NCI-H748 (cell line): ENCODE measurements at regions not wholly inside any gene's neighbourhood (a gene's known extent, or its start where the extent isn't known, plus 50 kb on each side); places are given as distances from the start of the nearest gene placed in this dataset.

Experiments
- DNase-seq: peaks from one replicate; lab custom pipeline; 2025; ENCODE audit not compliant: unreplicated experiment; lab: John Stamatoyannopoulos, UW

DNA sequence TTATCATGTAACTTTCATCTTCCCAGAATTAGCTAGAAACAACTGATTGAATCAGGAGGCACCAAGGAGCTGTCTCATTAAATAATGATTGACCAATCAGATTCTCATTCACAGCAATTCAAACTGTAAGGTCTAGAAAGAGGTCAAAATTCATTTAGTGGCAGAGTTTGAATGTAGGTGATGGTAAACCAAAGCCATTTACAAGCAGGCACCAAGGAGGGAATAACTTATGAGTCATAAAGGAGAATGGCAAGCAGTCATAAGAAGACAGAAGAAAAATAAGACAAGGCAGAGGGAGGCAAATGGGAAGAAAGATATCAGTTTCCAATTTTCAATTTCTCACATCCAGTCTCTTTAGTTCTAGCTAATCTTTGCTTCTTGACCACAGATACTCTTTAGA lies 52.9 kb upstream of the DEFB112 start:
- no peak for DNase-seq

DNA sequence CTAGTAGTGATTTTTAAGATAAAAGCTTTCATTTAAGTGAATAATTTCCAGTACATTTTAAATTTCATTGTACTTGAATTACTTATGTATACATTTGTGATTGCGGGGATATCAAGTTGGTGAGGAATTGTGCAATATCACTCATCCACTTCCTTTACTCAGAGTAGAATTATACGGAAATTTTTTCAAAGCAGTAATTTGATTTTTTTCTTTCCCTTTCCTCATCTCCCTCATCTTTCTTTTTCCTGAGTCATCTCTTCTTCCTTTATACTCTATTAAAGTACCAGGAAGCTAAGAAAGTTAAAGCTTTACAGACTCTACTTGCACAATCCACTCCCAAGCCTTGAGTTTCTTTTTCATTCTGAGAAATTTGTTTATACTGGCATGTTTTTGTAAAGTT lies 60.9 kb upstream of the DEFB112 start:
- no peak for DNase-seq

DNA sequence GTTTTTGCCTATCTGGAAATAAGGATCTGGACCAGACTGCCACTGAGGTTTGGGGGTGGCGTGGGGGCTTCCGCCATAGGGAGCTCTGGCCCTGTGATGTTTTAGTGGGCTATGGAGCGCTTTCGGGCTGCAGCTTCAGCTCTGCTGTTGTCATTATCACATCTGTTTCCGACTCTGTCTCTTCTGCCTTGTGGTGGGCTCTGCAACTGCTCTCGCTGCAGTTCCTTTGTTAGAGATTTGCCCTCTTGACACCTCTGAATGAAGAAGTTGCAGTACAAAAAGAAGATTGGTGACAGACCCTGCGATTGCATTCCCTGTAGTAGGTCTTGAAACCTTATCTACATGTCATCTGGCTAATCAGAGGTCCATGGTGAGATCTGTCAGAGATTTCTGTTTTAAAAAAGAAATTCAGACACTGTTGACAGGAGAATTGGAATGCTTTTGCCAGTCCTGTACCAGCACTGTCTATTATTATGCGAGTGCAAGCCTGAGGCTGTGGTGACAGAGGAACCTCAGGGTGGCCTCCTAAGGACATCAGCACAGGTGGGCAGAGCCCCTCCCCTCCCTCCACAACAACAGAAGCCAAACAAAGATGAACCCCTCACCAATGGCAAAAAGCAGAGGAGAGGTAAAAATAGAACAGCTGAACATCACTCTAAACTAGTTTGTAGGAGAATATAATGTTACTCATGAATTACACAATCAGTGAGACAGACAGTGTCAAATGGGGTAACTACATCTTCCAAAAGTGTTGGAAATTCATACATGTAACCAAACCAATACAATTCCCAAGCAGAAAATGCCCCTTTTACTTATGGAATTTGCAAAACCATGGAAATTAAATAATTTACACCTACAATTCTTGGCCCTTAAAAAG lies 63.5 kb upstream of the DEFB112 start:
- no peak for DNase-seq

DNA sequence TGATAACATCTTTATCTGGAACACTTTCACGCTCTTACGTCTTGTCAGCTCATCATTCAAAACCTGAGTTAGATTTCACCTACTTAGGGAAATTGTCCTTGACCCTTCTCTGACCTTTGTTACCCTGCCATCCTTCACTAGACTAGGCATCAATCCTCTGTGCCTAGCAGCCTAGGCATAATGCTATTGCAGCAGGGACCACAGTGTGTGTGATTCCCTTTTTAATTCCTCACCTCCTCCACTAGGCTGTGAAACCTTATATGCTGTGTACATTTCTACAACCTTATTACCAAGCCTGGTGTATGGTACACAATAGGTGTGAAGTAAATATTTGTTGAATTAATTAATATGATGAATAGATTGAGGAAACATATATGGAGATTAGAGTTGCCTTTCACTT lies 66.7 kb upstream of the DEFB112 start:
- peak; percentile 56 for DNase-seq

DNA sequence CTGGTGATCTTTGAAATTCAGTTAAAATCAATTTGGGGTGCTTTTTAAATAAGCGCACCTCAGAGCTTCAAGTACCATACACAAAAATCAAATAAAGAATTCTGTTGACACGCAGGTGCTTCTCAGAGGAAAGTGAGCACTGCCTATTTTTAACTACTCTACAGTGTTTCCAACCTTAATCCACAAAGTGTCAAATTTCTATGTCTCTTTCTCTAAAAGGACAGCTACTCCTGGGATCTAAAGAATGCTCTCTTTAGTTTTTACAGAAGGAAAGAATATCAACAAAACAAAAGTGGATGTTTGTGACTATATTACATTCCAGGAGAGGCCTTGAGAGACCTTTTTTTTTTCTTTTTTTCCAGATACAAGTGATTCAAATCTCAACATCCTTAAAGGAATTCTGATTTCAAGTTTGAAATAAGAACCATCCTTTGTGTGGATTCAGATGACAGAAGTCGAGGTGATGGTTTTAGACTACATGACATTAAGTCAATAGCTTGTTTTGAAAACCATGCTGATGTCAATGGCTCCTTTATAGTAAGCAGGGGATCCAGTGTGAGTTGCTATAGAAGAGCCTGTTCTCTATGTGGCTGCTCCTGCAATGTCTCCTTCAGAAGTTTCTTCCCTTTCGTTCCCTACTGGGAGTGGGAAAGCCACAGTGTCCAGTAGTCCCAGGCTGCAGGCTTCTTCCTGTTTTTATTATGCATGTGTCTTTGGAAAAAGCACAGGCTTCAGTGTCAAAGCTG lies 67.2 kb upstream of the DEFB112 start:
- DNase-seq = no peak

DNA sequence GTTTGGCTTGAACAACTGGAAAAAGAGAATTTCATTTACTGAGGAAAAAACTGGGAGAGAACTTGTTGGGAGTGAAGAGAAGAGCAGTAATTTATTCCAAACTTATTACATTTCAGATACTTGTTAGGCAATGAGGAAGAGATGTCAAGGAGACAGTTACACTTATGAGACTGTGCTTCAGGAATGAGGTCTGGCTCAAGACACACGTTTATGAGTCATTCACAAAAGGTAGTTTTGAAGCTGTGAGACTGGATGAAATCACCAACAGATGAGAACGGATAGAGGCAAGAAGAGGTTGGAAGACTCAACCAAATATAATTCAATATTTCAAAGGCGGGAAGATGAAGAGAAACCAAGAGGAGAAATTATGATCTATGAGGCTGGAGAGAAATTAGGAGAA lies 70.6 kb upstream of the DEFB112 start:
- DNase-seq = no peak

DNA sequence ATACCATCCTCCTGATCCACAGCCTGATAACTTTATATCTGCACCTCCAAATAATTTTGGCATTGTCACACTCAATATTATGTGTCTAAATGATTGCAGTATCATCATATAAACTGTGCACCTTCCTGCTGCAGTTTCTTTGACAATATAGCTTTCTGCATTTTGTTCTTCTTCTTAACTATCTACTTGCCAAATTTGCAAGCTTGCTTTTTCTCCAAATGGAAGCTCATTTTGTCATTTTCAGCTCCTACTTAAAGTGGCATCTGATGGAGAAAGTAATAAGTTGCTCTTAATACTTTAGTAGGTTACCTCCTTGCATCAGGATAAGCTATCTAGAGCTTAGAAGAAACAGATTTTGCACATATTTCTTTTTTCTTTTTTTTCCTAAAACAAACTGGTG lies 74.0 kb upstream of the DEFB112 start:
- no peak for DNase-seq

DNA sequence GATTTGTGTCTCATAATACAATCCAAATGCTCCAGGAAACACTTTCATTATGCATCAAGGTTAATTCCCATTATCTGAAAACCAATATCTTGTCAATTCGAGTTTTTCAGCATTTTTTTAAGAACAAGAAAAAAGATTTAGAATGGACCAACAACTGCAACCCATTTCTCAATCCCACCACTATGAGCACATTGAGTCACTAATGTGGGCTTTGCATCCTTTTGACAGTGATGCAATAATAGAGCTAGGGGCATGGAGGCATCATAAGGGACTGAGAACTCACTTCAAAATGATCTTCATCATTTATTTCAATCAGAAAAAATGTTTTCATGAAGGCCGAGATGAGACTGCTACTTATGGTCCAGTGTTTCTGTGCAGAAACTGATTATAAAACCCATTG lies 74.8 kb upstream of the DEFB112 start:
- no peak for DNase-seq

DNA sequence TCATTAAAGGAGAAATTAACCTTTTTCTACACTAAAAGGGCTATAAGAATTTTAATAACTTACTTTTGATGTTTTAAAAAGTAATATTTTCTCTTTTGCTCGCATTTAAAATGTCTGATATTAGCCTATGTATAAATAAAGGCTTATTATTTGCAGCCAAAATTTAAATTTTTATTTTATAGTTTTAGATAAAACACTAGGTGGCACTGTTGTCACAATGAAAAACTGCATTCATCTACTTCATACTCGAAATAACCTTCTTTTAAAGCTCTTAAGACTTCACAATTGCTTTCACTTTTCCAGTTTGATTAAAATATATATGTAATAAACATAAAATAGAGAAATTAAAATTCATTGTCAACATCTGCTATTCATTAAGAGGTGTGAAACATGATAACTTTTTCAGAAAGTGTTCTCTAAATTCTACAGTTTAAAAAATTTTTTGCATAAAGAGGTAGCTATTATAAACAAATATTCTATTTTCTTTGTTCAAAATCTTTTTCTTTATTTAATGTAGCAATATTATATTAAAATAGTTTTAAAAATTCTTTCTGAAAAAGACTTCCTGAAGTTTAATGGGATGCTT lies 78.8 kb upstream of the DEFB112 start:
- DNase-seq = peak; percentile 34

DNA sequence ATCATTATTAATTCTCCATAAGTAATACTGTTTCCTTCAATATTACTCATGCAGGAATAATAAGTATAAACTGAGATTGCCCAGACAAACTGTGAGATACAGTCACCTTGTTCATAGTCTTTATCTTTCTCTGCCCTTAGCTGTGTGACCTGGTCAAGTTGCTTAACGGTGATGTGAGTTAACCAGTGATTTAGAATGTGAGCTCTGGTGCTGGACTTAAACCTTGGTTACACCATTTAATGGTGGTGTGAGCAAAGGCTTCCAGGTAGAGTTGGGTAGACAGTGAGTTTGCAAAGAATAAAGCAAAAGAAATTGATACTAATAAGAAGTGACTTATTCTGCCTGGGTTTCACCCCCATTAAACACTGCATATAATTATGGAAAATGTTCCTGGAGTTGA lies 86.2 kb upstream of the DEFB112 start:
- no peak for DNase-seq

DNA sequence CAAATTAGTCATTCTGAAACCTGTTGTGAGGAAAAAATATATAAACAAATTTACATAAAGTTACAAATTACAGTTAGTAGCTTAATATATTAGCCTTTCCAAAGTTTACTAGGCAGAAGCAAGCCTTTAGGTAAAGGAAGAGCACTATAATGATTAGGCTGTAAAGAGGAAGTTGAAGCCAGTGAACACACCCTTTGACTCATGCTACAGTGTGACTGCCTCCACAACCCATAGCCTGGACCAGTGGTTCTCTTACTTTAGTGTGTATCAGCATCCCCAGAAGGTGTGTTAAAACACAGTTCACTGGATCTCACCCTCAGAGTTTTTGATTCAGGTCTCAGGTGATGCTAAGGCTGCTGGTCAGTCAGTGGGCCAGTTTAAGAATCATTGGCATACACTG lies 91.4 kb upstream of the DEFB112 start:
- no peak for DNase-seq

DNA sequence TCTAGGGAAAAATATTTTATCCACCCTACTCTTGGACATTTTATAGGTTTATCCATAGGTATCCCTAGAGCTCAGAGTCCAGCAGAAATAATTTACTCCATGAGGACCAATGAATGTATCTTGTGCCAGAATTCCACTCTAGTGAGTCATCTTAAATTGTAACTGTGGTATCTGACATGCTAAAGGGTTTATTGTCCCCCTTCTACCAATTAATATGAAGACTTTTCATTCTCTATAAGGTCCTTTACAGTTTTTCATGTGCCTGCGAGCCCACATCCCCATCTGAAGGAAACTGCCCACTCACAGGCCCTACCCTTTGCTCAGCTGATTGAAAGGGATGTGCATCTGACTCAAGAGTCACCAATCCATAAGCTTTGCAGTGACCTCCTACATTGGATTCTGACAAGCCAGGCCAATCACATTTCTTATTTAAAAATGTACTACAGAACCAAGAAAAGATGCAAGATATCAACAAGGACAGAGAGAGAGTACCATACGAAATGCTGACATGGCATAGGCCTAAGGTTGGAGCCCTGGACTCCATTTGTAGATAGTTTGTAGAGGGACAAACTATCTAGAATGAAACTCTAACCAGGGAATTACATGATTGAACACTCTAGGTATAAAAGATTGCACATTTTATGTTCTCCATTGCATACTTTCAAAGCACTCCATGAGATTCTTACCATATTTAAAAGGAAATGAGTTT lies 93.4 kb upstream of the DEFB112 start:
- no peak for DNase-seq

DNA sequence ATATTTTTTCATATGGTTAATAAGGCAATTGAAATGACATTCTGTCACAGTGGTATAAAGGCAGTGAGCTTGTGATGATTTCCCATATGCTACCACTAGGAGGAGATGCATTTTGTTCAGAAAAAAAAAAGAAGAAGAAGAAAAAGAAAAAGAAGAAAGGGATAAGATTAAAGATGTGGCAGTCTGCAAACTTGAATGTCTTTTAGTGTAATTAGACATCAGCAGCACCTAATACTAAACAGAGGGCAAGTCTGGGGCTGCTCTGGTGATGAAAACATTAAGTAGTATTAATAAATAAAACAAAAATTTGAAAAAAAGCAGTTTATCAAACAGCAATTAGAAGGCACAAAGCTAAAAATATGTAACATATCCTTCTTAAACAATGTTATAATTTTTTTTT lies 95.4 kb upstream of the DEFB112 start:
- DNase-seq = no peak

DNA sequence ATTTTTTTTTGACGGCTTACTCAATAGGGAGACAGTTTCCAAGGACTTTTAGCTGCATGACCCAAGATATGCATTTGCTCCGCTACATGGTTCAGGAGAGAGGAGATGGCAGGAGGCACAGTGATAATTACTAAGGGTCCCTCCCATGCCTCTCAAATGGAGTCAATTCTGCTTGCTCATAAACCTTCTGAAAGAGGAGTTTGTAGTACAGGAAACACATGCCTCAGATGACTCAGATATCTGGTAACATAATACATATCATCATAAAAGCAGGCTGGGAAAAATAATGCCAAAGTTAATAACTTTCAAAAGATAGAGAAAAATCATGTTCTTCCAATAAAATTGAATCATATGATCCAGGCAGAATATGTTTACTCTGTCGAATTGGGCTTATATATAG lies 97.6 kb upstream of the DEFB112 start:
- DNase-seq = no peak

DNA sequence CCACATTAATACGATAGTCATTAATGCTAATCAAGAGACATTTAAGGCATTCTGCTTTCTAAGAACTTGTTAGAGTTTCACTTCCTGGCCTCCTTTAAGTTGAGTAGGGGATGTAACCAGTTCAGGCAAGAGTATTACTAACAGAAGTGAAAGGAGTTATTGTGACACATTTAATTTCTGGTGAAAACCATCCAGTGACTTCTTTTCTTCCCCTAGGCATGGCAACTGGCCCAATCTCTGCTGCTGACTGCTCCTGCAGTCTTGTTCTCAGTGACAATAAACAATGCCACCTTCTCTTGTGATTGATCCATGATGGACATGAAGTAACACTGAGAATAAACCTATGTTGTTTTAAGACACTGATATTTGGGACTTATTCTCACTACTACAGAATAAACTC lies 130.9 kb upstream of the DEFB112 start:
- no peak for DNase-seq

DNA sequence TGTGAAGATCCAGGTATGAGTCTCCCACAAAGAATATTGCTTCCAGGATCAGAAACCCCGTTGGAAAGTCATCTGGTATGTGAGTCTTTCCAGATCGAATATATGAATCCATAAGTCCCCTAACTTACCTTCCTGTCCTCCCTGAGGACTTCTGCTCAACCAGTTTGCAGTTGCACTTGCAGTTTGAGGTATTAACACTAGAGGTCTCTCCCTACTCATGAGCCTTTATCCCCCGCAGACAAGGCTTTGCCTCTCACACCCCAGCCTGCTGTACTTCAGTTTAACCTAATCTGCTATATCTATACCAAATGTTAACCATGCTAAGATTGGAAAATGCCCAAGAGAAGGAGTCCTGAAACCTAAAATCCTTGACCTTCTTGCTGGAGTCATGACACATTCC lies 135.3 kb upstream of the DEFB112 start:
- DNase-seq = peak; percentile 39

DNA sequence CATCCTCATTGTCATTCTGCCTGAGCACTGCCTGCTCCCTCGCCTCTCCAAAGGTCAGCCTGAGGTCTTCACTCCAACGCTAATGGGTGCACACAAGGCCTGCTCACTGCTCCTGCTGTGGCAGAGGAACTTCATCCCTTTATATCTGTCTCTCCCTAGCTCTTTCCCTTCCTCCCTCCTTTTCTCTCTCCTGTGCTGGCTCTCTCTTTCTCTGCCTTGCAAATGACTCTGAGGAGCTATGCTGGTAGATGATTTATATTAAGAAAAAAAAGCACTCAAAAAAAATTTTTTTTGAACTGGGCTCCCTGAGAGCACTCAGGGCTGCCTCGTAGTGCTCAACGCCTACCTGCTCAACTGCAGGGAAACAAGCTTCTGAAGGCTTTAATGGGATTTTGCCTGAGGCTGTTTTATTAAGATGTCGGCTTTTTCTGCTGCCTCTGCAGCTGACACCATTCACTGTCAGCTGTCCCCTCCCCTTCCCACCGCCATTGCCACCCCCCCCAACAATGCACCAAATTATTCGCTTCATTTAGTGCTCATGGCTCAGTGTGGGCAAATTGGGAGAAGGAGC lies 137.7 kb upstream of the DEFB112 start:
- peak; percentile 14 for DNase-seq

DNA sequence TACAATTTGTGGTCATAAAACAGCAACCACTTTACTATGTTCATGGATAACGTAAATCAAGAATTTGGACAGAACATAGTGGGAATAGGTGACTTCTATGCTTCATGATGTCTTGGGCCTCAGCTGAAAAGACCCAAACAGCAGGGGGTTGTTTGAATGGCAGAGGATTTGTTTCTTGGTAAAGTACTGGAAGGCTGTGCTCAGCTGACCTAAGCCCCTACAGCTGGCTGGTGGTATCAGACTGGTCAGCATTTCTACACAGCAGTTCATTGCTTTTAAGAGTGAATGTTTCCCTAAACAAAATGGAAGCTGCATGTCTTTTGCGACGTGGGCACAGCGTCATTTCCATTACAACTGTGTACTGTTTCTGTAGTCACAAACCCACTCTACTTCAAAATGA lies 148.5 kb upstream of the DEFB112 start:
- no peak for DNase-seq

DNA sequence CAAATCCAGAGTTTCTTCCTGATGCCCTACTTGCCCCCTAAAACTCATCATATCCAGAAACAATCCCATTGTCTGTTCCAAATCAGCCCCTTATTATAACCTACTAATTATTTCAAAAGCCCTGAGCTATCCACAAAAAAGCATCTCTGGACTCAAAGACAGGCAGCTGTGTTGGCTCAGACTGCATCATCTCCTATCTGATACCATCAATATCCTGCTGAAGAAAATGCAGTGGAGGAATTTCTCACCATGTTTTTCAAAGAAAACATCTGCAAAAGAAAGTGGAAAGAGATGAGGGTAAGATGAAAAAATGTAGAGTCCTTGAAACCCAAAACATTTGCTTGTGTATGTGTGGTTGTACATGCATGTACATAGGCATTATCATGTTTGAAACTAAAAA lies 153.0 kb upstream of the DEFB112 start:
- no peak for DNase-seq

DNA sequence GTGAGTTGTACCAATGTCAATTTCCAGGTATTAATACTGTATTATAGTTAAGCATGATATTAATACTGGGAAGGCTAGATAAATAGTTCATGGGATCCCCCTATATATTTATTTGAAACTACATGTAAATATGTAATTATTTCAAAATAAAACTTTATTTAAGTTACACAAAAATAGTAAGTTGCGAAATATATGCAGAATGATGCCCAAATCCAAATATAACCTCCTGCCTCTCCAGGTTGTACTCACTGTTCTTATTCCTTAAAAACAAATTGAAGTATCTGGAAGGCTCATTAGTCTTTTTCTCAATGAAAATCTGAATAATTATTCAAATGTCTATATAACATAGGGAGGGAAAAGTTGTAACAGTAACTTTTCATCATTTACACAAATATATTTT lies 161.9 kb upstream of the DEFB112 start:
- no peak for DNase-seq

DNA sequence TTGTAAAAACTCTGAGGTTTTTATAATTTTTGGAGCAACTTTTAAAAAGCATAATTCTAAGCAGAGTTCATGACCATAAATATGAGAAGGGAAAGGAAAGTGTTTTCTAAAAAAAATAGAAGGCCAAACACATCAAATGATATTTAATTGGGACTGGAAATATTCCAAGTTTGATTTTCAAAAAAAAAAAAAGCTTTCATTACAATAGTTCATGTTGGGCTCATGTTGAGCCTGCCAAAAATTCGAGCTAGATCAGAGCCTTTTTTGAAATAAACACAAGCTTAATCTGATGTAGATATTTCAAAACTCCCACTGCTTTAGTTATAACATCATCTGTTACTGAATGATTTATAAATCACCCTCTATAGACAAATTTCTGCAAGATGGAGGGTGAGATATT lies 163.4 kb upstream of the DEFB112 start:
- no peak for DNase-seq
